ENCODE measurements at regions not wholly inside any gene's neighbourhood (a gene's known extent, or its start where the extent isn't known, plus 50 kb on each side); places are given as distances from the start of the nearest gene placed in this dataset.

- no peak for DNase-seq
These were observed 53.8 kb upstream of the SYT13 start for GRCh38 chr11:45339729-45340519.

GRCh38 chr11:45337583-45338360, 51.6 kb upstream of the SYT13 start:
- no peak for DNase-seq

DNA sequence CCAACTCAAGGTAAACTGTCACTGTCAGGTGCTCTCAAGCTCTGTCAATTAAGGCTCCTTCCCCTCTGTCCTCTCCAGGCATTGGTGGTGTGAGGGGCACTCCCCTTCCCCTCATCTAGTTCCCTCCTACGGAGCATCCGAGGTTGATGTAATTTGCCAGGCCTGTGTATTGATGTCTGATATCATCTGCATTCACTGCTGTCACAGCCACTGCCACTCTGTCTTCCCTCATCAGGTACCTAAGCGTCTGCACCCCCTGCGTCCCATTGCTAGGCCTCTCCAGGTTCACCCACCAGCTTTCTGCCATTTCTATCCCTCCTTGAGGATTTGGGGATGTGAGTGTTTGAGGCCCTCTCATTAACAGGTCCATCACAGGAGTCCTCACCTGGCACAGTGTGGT, 50.0 kb upstream of the SYT13 start:
- no peak for DNase-seq
